ENCODE measurements at regions not wholly inside any gene's neighbourhood (a gene's known extent, or its start where the extent isn't known, plus 50 kb on each side); places are given as distances from the start of the nearest gene placed in this dataset.
"Not testable (repeated sequence)": the region's sequence is repeated elsewhere in the genome, so short reads cannot be mapped to it uniquely, and the experiment has no call there.

- DNase-seq (ENCODE audit: low read depth) = not testable (repeated sequence)
These were observed 50.6 kb upstream of the MYL10 start for GRCh38 chr7:101679653-101680173.

- no peak for DNase-seq (ENCODE audit: low read depth)
These were observed 51.5 kb upstream of the MYL10 start for GRCh38 chr7:101680406-101681145.

- no peak for DNase-seq (ENCODE audit: low read depth)
These were observed 52.3 kb upstream of the MYL10 start for GRCh38 chr7:101681170-101682007.

- DNase-seq (ENCODE audit: low read depth) = no peak
These were observed 55.9 kb upstream of the MYL10 start for GRCh38 chr7:101684983-101685330.

- no peak for DNase-seq (ENCODE audit: low read depth)
These were observed 56.9 kb upstream of the MYL10 start for GRCh38 chr7:101686030-101686429.

GRCh38 chr7:101687081-101687480 is 58.0 kb upstream of the MYL10 start:
- DNase-seq (ENCODE audit: low read depth) = no peak

- no peak for DNase-seq (ENCODE audit: low read depth)
These were observed 58.7 kb upstream of the MYL10 start for GRCh38 chr7:101687791-101688182.

- peak; percentile 66 for DNase-seq (ENCODE audit: low read depth)
These were observed 59.2 kb upstream of the MYL10 start for GRCh38 chr7:101688183-101688831.

- DNase-seq (ENCODE audit: low read depth) = no peak
These were observed 60.2 kb upstream of the MYL10 start for GRCh38 chr7:101688995-101689907.

GRCh38 chr7:101690061-101690460 is 61.0 kb upstream of the MYL10 start:
- DNase-seq (ENCODE audit: low read depth) = no peak

- no peak for DNase-seq (ENCODE audit: low read depth)
These were observed 62.8 kb upstream of the MYL10 start for GRCh38 chr7:101691822-101692384.

- DNase-seq (ENCODE audit: low read depth) = no peak
These were observed 64.5 kb upstream of the MYL10 start for GRCh38 chr7:101693498-101694091.

GRCh38 chr7:101698964-101699363 is 69.9 kb upstream of the MYL10 start:
- DNase-seq (ENCODE audit: low read depth) = no peak

- DNase-seq (ENCODE audit: low read depth) = no peak
These were observed 70.3 kb upstream of the MYL10 start for GRCh38 chr7:101699399-101699798.

GRCh38 chr7:101699881-101700823 is 71.1 kb upstream of the MYL10 start:
- DNase-seq (ENCODE audit: low read depth) = no peak

- DNase-seq (ENCODE audit: low read depth) = no peak
These were observed 72.2 kb upstream of the MYL10 start for GRCh38 chr7:101701153-101701794.

GRCh38 chr7:101702362-101702850 is 73.3 kb upstream of the MYL10 start:
- no peak for DNase-seq (ENCODE audit: low read depth)

- no peak for DNase-seq (ENCODE audit: low read depth)
These were observed 76.2 kb upstream of the MYL10 start for GRCh38 chr7:101705331-101705730.

- DNase-seq (ENCODE audit: low read depth) = no peak
These were observed 78.5 kb upstream of the MYL10 start for GRCh38 chr7:101707587-101707986.
